ENCODE measurements at regions not wholly inside any gene's neighbourhood (a gene's known extent, or its start where the extent isn't known, plus 50 kb on each side); places are given as distances from the start of the nearest gene placed in this dataset.

GRCh38 chr2:16205631-16206030 is 265.3 kb downstream of the MYCN start:
- Histone ChIP-seq H3K27me3 (replicated peaks in 1 of 7) (no peaks in the 10 kb centered on the region), H3K4me1 (no peaks in the 10 kb centered on the region), H3K27ac (no peak overlapping the region), H3K4me3 (no peak overlapping the region), H3K36me3 (no peaks in the 10 kb centered on the region), H3K9me3 (peaks cover 0 to 16% (median 8%) of the 10 kb centered on the region in 8 donors)
- intact Hi-C loops (cut with DNase I; ENCODE audit: low total_unique reads), result no loop called here
- 75 to 83% (median 81%) methylated on average over 2 of the region's 2 CpGs for WGBS, 5 donors
- TF ChIP-seq POLR2A (IDR thresholded peaks at IDR 0.05) (no peak), CTCF (IDR thresholded peaks at IDR 0.05 in 8 of 11, conservative IDR thresholded peaks at IDR 0.05 in 3 of 11) (no peak), POLR2AphosphoS5 (IDR thresholded peaks at IDR 0.05) (no peak)
- DNase-seq, result no peak

- no peak for TF ChIP-seq POLR2A (IDR thresholded peaks at IDR 0.05)
- no peak for TF ChIP-seq POLR2AphosphoS5 (IDR thresholded peaks at IDR 0.05)
- no peak for TF ChIP-seq CTCF (IDR thresholded peaks at IDR 0.05 in 8 of 11, conservative IDR thresholded peaks at IDR 0.05 in 3 of 11)
- Histone ChIP-seq H3K27me3 (replicated peaks in 1 of 7) (no peaks in the 10 kb centered on the region), H3K4me1 (no peaks in the 10 kb centered on the region), H3K36me3 (no peaks in the 10 kb centered on the region), H3K27ac (no peak overlapping the region), H3K9me3 (peaks cover 0 to 16% (median 8%) of the 10 kb centered on the region in 8 donors), H3K4me3 (no peak overlapping the region)
- 88 to 93% (median 91%) methylated on average over 12 of the region's 12 CpGs for WGBS, 5 donors
- intact Hi-C loops (cut with DNase I; ENCODE audit: low total_unique reads), result no loop called here
- no peak for DNase-seq
Measured at GRCh38 chr2:16204886-16205620, 264.7 kb downstream of the MYCN start.

GRCh38 chr2:16204251-16204650 is 263.9 kb downstream of the MYCN start:
- 82 to 100% (median 96%) methylated on average over 1 of the region's 1 CpG for WGBS, 5 donors
- Histone ChIP-seq H3K27me3 (replicated peaks in 1 of 7) (no peaks in the 10 kb centered on the region), H3K4me1 (no peaks in the 10 kb centered on the region), H3K9me3 (peaks cover 0 to 14% (median 8%) of the 10 kb centered on the region in 8 donors), H3K27ac (no peak overlapping the region), H3K36me3 (no peaks in the 10 kb centered on the region), H3K4me3 (no peak overlapping the region)
- intact Hi-C loops (cut with DNase I; ENCODE audit: low total_unique reads), result no loop called here
- DNase-seq, result no peak
- TF ChIP-seq CTCF (IDR thresholded peaks at IDR 0.05 in 8 of 11, conservative IDR thresholded peaks at IDR 0.05 in 3 of 11), result no peak
- TF ChIP-seq POLR2AphosphoS5 (IDR thresholded peaks at IDR 0.05), result no peak
- no peak for TF ChIP-seq POLR2A (IDR thresholded peaks at IDR 0.05)

- Histone ChIP-seq H3K27ac (no peak overlapping the region), H3K4me3 (no peak overlapping the region), H3K9me3 (peaks cover 0 to 10% (median 5%) of the 10 kb centered on the region in 8 donors), H3K4me1 (no peaks in the 10 kb centered on the region), H3K36me3 (no peaks in the 10 kb centered on the region), H3K27me3 (replicated peaks in 1 of 7) (no peaks in the 10 kb centered on the region)
- DNase-seq, result no peak
- WGBS, 5 donors, result 80 to 92% (median 87%) methylated on average over 8 of the region's 8 CpGs
- intact Hi-C loops (cut with DNase I; ENCODE audit: low total_unique reads), result no loop called here
- no peak for TF ChIP-seq POLR2A (IDR thresholded peaks at IDR 0.05)
- no peak for TF ChIP-seq POLR2AphosphoS5 (IDR thresholded peaks at IDR 0.05)
- TF ChIP-seq CTCF (IDR thresholded peaks at IDR 0.05 in 8 of 11, conservative IDR thresholded peaks at IDR 0.05 in 3 of 11), result no peak
Measured at GRCh38 chr2:16203691-16204090, 263.3 kb downstream of the MYCN start.
